HL-60 (cell line): ENCODE measurements at regions not wholly inside any gene's neighbourhood (a gene's known extent, or its start where the extent isn't known, plus 50 kb on each side); places are given as distances from the start of the nearest gene placed in this dataset.

Experiments used
- DNase-seq, 2 experiments: peaks; one replicate each; pipeline ENCODE4 v3.0.0-alpha.2; 2010 to 2020; ENCODE audit warnings: low read depth in 1 of 2, low spot score in 1 of 2
- H3K27ac ChIP-seq: fragments of 250-450 bp; sonication (Bioruptor Pico); replicated peaks from 2 replicates; pipeline ENCODE4 v1.5.1; 2020; ENCODE audit warnings: mild to moderate bottlenecking, moderate library complexity
- H3K27me3 ChIP-seq: fragments of 250-450 bp; sonication (Bioruptor Pico); 2 replicates; pipeline ENCODE4 v1.5.1; 2021; ENCODE audit warnings: mild to moderate bottlenecking, moderate library complexity; ENCODE audit not compliant: insufficient read depth, poor library complexity, severe bottlenecking
- H3K4me3 ChIP-seq: replicated peaks from 2 replicates; pipeline ENCODE4 v1.5.1; 2011; ENCODE audit warnings: mild to moderate bottlenecking, control low read depth, low read length; ENCODE audit not compliant: insufficient read depth
- GABPA ChIP-seq: IDR thresholded peaks from 2 replicates; pipeline ENCODE4 v1.6.1; 2012; ENCODE audit warnings: low read depth
- POLR2AphosphoS5 ChIP-seq: IDR thresholded peaks from 2 replicates; pipeline ENCODE4 v1.6.1; 2012; ENCODE audit warnings: low read depth
- SPI1 ChIP-seq: IDR thresholded peaks from 2 replicates; pipeline ENCODE4 v1.6.1; 2012; ENCODE audit warnings: low read depth, mild to moderate bottlenecking, borderline replicate concordance
- TF ChIP-seq, protein P1 (sequence below): IDR thresholded peaks from one replicate; pipeline ENCODE4 v1.5.1; 2011; ENCODE audit warnings: low read length, control low read depth, inconsistent platforms; ENCODE audit not compliant: insufficient read depth
- TF ChIP-seq, protein P2 (sequence below): IDR thresholded peaks from 2 replicates; pipeline ENCODE4 v1.6.1; 2012; ENCODE audit warnings: low read depth; ENCODE audit not compliant: insufficient replicate concordance

DNA sequence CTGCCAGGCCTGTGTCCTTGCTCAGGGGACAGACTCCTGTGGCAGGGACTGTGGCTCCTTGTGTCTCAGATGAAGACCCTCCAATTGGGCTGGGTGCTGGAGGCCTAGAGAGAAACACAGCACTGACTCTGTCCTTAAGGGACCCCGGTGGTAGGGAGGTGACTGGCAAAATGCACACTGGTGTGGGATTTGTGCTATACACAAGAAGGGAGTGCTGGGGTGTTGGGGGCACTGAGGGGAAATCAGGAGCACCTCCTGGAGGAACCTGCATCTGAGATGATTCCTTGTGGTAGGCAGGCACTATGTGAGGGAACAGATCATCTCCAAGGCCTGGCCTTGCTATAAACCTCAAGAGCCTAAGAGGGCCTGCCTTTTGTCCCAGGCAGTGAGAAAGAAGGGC lies 149.2 kb downstream of the RPS24 start:
- no peak for DNase-seq

DNA sequence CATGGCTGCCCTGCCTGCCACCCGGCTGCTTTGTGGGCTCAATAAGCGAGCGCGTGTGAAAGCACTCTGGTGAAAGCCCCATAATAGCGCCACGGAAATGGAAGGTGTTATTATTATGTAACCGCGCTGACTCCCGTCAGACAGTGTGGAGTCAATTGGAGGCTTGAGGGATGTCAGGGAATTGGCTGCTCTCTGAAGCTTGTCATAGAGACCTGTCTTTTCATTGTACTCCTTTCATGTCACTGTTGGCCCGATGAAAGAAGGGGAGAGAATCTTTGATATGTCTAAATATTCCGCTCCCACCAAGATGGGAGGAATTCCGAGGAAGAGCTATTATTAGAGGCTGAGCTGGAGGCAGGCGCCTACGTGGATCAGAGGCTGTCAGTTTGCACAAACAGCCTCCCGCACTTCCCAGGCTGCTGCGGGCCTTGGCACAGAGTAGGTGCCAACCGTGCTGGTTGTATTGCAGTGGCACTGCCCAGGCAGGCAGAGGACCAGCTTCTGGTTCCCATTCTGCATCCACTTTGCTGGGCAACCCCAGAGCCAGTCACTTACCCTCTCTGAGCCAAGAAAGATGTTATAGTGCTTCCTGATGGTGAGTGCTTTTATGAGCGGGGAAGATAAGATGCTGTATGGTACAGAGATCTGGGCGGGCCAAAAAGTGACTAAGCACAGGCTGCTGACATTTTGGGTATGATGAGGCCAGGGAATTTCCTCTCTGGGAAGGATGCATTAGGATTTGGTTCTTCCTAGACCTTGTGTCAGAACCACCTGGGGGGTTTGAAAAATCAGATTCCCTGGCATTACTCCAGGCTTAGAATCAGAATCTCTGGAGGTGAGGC lies 151.4 kb downstream of the RPS24 start:
- no peak for TF ChIP-seq SPI1
- TF ChIP-seq, protein P1, sequence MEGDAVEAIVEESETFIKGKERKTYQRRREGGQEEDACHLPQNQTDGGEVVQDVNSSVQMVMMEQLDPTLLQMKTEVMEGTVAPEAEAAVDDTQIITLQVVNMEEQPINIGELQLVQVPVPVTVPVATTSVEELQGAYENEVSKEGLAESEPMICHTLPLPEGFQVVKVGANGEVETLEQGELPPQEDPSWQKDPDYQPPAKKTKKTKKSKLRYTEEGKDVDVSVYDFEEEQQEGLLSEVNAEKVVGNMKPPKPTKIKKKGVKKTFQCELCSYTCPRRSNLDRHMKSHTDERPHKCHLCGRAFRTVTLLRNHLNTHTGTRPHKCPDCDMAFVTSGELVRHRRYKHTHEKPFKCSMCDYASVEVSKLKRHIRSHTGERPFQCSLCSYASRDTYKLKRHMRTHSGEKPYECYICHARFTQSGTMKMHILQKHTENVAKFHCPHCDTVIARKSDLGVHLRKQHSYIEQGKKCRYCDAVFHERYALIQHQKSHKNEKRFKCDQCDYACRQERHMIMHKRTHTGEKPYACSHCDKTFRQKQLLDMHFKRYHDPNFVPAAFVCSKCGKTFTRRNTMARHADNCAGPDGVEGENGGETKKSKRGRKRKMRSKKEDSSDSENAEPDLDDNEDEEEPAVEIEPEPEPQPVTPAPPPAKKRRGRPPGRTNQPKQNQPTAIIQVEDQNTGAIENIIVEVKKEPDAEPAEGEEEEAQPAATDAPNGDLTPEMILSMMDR: no peak
- TF ChIP-seq GABPA: no peak
- TF ChIP-seq, protein P2, sequence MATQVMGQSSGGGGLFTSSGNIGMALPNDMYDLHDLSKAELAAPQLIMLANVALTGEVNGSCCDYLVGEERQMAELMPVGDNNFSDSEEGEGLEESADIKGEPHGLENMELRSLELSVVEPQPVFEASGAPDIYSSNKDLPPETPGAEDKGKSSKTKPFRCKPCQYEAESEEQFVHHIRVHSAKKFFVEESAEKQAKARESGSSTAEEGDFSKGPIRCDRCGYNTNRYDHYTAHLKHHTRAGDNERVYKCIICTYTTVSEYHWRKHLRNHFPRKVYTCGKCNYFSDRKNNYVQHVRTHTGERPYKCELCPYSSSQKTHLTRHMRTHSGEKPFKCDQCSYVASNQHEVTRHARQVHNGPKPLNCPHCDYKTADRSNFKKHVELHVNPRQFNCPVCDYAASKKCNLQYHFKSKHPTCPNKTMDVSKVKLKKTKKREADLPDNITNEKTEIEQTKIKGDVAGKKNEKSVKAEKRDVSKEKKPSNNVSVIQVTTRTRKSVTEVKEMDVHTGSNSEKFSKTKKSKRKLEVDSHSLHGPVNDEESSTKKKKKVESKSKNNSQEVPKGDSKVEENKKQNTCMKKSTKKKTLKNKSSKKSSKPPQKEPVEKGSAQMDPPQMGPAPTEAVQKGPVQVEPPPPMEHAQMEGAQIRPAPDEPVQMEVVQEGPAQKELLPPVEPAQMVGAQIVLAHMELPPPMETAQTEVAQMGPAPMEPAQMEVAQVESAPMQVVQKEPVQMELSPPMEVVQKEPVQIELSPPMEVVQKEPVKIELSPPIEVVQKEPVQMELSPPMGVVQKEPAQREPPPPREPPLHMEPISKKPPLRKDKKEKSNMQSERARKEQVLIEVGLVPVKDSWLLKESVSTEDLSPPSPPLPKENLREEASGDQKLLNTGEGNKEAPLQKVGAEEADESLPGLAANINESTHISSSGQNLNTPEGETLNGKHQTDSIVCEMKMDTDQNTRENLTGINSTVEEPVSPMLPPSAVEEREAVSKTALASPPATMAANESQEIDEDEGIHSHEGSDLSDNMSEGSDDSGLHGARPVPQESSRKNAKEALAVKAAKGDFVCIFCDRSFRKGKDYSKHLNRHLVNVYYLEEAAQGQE: no peak
- TF ChIP-seq POLR2AphosphoS5: no peak
- H3K27ac ChIP-seq: no peak overlapping the region
- H3K4me3 ChIP-seq: no peak overlapping the region
- DNase-seq: no peak
- no peaks in the 10 kb centered on the region for H3K27me3 ChIP-seq

More for the DNA sequence above, 149.2 kb downstream of the RPS24 start:
- TF ChIP-seq SPI1 (no peak), GABPA (no peak), POLR2AphosphoS5 (no peak)
- TF ChIP-seq, protein P2: no peak
- TF ChIP-seq, protein P1: no peak
- Histone ChIP-seq H3K27ac (no peak overlapping the region), H3K27me3 (no peaks in the 10 kb centered on the region), H3K4me3 (no peak overlapping the region)

DNA sequence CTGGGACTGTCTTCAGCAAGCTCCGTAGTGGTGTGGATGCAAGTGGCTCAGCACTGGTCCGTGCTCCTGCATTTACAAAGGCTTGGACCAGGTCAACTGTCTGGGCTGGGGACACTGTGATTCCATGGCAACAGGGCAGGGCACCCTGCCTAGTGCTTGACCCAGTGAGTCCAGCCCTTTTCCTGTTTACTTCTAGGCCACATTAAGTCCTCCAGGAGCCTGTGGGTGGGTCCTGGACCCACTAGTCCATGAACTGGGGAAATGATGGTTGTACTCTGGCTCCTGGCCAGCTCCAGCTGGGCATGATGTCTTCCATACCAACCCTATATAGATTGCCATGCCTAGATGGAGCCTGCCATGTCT lies 152.0 kb downstream of the RPS24 start:
- DNase-seq: no peak
- H3K4me3 ChIP-seq: no peak overlapping the region
- TF ChIP-seq POLR2AphosphoS5 (no peak), SPI1 (no peak), GABPA (no peak)
- TF ChIP-seq, protein P2: no peak
- TF ChIP-seq, protein P1: no peak
- no peak overlapping the region for H3K27ac ChIP-seq
- no peaks in the 10 kb centered on the region for H3K27me3 ChIP-seq
